Activated CD4-positive, alpha-beta T cell treated with anti-CD3 and anti-CD28 coated beads, Interleukin-2, amount 10 ng/mL, durations not matched to agents 7 days and 5 days (primary cell): ENCODE measurements at regions not wholly inside any gene's neighbourhood (a gene's known extent, or its start where the extent isn't known, plus 50 kb on each side); places are given as distances from the start of the nearest gene placed in this dataset.

ENCODE experiments used
- CTCF ChIA-PET: fragments of 350-600 bp; sonication (Branson Sonifier 250); formaldehyde crosslinking; loops from one replicate; lab custom pipeline; 2021; ENCODE audit warnings: antibody characterized with exemption; lab: Charles Lee
- POLR2A ChIA-PET: fragments of 350-600 bp; sonication (Branson Sonifier 250); formaldehyde crosslinking; loops from one replicate; lab custom pipeline; 2021; ENCODE audit warnings: antibody characterized with exemption; lab: Charles Lee
- DNase-seq: peaks from one replicate; pipeline ENCODE4 v3.0.0-alpha.2; 2020
- H3K27ac Mint-ChIP-seq: one replicate; pipeline ENCODE4 v1.8.0; 2021; ENCODE audit warnings: mild to moderate bottlenecking, moderate library complexity, mixed read lengths
- H3K27me3 Mint-ChIP-seq: one replicate; pipeline ENCODE4 v1.8.0; 2021; ENCODE audit warnings: mixed read lengths
- H3K36me3 Mint-ChIP-seq: one replicate; pipeline ENCODE4 v1.8.0; 2021; ENCODE audit warnings: low read depth, mixed read lengths
- H3K4me1 Mint-ChIP-seq: one replicate; pipeline ENCODE4 v1.8.0; 2021; ENCODE audit warnings: mixed read lengths
- H3K4me3 Mint-ChIP-seq: one replicate; pipeline ENCODE4 v1.8.0; 2021; ENCODE audit warnings: mild to moderate bottlenecking, moderate library complexity, mixed read lengths
- H3K9me3 Mint-ChIP-seq: one replicate; pipeline ENCODE4 v1.8.0; 2021; ENCODE audit warnings: mixed read lengths

DNA sequence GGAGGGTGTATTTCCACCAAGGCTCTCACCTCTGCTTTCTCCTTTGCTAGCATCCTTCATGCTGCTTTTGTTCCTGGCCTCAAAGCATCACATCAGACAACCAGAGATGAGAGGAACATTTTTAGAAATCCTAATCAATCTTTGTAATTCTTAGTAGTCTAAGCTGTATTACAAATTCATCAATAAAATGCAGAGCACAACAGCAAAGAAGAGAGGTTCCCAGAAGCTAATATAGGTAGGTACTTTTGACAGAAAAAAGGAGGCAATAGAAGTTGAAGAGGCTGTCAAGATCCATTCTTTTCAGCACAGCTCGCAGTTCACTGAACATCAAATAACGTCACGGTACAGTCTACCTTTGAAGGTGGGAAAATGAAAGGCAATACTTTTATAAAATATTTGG, 265.2 kb upstream of the SYT1 start:
- no peaks in the 10 kb centered on the region for H3K27me3 Mint-ChIP-seq
- no peak for DNase-seq
- ChIA-PET POLR2A (no interaction called here), CTCF (no interaction called here)
- H3K27ac Mint-ChIP-seq, result no peak overlapping the region
- peaks cover 7% of the 10 kb centered on the region for H3K9me3 Mint-ChIP-seq
- no peak overlapping the region for H3K4me3 Mint-ChIP-seq
- no peaks in the 10 kb centered on the region for H3K4me1 Mint-ChIP-seq
- no peaks in the 10 kb centered on the region for H3K36me3 Mint-ChIP-seq

DNA sequence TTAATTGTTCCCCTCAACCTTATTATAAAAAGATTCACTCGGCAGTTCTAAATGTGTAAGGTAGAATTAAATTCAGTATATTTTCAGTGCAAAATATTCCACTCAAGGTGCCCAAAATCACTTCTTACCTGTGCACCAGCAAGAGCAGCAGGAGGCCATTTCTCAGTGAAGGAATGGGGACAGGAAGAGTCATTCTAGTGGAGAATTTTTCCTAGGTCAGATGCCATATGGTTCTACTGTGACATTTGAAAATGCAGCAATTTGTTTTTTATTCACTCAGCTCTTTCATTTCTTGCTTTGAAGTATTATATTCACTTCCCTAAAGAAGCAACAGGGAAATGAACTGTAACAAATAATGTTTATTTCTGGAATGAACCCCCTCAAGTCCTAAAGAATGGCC, 264.0 kb upstream of the SYT1 start:
- CTCF ChIA-PET, result no interaction called here
- Mint-ChIP-seq H3K4me1 (no peaks in the 10 kb centered on the region), H3K27me3 (no peaks in the 10 kb centered on the region), H3K4me3 (no peak overlapping the region), H3K36me3 (no peaks in the 10 kb centered on the region), H3K27ac (no peak overlapping the region), H3K9me3 (peaks cover 7% of the 10 kb centered on the region)
- no peak for DNase-seq
- POLR2A ChIA-PET, result no interaction called here

DNA sequence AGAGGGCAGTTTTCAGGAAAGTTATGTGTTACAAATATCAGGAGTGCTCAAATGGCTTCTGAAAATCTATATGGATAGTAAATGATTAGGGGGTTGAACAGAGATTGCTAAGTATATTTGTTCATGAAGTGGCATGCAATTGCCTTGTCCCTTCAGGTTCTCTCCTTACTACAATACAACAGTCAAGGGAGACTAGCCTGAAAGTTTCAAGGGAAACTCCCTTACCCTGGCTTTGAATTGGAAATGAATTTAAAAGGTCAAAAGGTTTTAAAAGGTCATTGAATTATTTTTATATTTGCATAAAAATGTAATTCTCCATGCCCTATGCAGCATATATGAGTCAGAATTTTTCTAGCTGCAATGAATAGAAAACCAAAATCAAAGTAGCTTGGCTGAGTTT, 253.1 kb upstream of the SYT1 start:
- peaks cover 8% of the 10 kb centered on the region for H3K9me3 Mint-ChIP-seq
- H3K27ac Mint-ChIP-seq, result no peak overlapping the region
- H3K27me3 Mint-ChIP-seq, result no peaks in the 10 kb centered on the region
- POLR2A ChIA-PET, result no interaction called here
- H3K36me3 Mint-ChIP-seq, result no peaks in the 10 kb centered on the region
- H3K4me3 Mint-ChIP-seq, result no peak overlapping the region
- no peak for DNase-seq
- H3K4me1 Mint-ChIP-seq, result no peaks in the 10 kb centered on the region
- CTCF ChIA-PET, result no interaction called here

DNA sequence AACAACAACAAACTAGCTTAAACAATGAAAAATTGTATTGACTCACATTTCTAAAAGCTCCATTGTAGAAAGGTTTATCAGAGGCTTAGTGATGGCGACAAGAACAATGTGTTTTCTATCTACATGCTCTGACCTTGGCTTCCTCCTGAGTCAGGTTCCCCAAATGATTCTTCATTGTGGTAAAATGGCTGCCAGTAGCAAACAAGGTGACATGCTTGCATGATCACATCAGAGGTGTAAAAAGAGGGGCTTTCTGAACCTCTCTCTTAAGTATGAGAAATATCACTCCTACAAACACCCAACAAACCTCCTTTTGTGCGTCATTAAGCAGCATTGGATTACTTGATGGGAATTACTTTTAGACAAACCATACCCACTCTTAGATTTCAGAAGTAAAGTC, 252.4 kb upstream of the SYT1 start:
- ChIA-PET POLR2A (no interaction called here), CTCF (no interaction called here)
- H3K4me1 Mint-ChIP-seq, result no peaks in the 10 kb centered on the region
- H3K4me3 Mint-ChIP-seq, result no peak overlapping the region
- H3K27ac Mint-ChIP-seq, result no peak overlapping the region
- DNase-seq, result no peak
- peaks cover 10% of the 10 kb centered on the region for H3K9me3 Mint-ChIP-seq
- no peaks in the 10 kb centered on the region for H3K36me3 Mint-ChIP-seq
- H3K27me3 Mint-ChIP-seq, result no peaks in the 10 kb centered on the region

DNA sequence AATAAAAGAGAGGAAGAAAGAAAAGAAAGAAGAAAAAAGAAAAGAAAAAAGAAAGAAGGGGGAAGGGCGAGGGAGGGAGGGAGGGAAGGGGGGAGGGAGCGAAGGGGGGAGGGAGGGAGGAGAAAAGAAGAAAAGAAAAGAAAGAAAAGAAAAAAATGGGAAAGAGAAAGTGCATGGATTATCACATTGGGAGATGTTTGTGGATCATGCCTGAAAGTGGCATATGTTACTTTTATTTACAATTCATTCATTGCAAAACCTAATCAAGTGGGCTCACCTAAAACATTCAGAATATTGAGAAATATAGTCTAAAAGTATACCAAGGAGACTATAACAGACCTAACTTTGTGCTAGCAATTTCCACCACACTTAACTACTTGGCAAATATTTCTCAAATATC, 246.9 kb upstream of the SYT1 start:
- no peaks in the 10 kb centered on the region for H3K4me1 Mint-ChIP-seq
- POLR2A ChIA-PET, result no interaction called here

DNA sequence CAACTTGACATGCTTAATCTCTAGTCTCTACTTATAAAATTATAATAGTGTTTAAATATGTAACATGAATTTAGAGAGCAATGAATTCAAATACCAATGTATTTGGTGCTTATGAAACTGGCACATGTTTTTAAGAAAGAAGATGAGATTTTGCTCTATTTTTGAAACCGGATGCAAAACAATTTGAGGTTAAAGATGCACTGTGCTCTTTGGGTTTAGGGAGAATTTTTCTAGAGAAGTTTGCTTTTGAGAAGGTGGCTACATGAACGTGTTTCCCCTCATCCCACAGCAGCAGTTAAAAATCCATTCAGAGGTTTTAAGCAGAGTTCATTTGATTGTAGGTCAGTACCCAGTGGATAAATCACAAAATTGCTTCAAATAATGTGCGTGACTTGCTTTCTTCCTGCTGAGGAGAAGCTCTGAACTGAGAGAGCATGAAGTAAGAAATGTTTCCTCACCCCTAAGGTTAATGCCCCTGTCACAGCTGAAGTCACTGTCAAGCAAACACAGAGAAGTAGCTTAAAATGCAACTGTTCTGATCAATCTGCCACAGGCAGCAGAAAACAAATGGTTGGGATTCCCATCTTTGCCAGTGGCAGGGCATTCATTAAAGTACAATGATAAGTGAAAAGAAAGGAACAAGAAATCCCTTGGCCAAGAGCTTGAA, 241.9 kb upstream of the SYT1 start:
- Mint-ChIP-seq H3K36me3 (no peaks in the 10 kb centered on the region), H3K4me1 (no peaks in the 10 kb centered on the region), H3K9me3 (peaks cover 7% of the 10 kb centered on the region), H3K27ac (no peak overlapping the region), H3K27me3 (no peaks in the 10 kb centered on the region), H3K4me3 (no peak overlapping the region)
- DNase-seq, result no peak
- POLR2A ChIA-PET, result no interaction called here
- CTCF ChIA-PET, result no interaction called here

More for the DNA sequence above, 246.9 kb upstream of the SYT1 start:
- no peaks in the 10 kb centered on the region for H3K27me3 Mint-ChIP-seq
- CTCF ChIA-PET, result no interaction called here
- H3K27ac Mint-ChIP-seq, result no peak overlapping the region
- no peaks in the 10 kb centered on the region for H3K36me3 Mint-ChIP-seq
- peaks cover 9% of the 10 kb centered on the region for H3K9me3 Mint-ChIP-seq
- H3K4me3 Mint-ChIP-seq, result no peak overlapping the region
- DNase-seq, result no peak

DNA sequence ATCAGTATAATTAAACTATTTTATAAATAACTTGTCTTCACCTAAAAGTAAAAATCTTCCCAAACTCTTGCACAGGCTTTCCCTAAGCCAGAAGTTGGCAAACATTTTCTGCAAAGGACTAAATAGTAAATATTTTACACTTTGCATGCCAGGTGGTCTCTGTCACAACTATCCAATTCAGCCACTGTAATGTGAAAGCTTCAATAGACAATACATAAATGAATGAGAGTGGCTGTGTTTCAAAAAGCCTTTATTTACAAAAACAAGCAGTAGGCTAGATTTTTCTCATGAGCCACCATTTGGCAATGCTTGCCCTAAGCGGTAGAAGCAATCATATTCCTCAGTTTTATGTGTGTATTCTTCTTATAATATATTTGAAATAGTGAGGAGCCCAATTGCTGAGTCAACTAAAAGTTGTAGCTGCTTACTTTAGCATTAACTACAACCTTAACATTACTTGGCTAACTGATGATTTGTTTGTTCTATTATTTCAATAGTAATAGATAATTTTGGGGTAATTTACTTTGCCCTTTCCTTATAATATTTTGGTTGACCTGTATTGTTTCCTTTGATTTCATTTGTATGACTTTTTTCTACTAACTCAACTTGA, 236.0 kb upstream of the SYT1 start:
- ChIA-PET CTCF (no interaction called here), POLR2A (interaction anchor here (0.6 kb wide), 1 partner anchor 589 kb away, joined by 3 read pairs; no protein-coding TSS in a partner anchor)
- Mint-ChIP-seq H3K9me3 (no peaks in the 10 kb centered on the region), H3K27ac (no peak overlapping the region), H3K27me3 (no peaks in the 10 kb centered on the region), H3K4me3 (no peak overlapping the region), H3K4me1 (no peaks in the 10 kb centered on the region), H3K36me3 (no peaks in the 10 kb centered on the region)
- DNase-seq, result no peak

DNA sequence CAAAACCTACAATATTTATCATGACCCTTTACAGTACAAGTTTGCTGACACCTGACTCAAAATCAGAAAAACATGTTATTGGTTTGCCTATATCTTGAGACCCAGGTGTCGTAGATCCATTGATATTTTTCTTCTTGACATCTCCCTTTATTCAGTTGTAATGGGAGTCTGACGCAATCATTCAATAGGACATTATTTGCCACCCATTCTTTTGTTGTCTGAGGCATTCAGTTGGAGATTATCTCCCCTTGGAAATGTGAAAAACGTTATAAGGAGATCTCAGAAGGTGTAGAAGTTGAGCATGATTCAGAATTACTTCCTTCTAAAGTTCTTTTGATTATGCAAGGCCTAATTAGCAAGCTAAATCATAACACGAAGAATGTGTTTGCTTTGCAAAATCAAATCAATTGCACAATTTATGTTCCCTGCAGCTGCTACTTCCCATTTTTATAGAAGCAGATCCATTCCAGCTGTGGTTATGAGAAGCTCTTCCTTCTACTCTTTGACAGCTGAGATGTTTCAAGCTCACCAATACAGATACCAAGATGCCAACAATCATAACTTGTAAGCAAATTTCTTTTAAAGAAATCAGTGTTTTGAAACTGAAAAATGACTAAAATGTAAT, 228.2 kb upstream of the SYT1 start:
- H3K4me3 Mint-ChIP-seq, result no peak overlapping the region

DNA sequence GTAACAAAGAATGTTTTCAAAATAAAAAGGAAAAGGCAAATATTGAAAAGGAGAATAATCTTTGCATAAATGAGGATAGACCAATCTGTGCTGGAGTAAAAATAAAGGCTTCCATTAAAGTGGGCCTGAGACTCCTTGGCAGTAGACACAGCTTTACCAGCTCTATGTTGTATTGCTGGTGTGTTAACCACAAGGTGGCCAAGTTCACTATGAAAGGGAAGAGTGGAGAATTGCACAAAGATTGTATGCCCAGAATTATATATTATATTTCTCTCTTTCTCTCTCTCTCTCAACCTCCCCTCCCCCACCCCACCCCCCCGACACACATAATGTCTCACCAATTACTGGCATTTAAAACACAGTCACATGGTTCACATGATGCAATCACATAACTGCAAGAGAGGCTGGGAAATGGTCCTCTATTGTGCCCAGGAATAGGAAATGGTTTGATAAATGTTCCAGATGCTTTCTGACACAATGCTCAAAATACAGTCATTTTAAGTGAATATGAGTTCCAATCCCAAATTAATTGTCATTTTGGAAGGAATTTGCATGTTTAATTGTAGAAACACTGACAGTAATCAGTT, 222.6 kb upstream of the SYT1 start:
- POLR2A ChIA-PET, result no interaction called here

More for the DNA sequence above, 228.2 kb upstream of the SYT1 start:
- ChIA-PET POLR2A (no interaction called here), CTCF (no interaction called here)
- Mint-ChIP-seq H3K27me3 (no peaks in the 10 kb centered on the region), H3K4me1 (no peaks in the 10 kb centered on the region), H3K27ac (no peak overlapping the region), H3K36me3 (no peaks in the 10 kb centered on the region), H3K9me3 (no peaks in the 10 kb centered on the region)
- no peak for DNase-seq

DNA sequence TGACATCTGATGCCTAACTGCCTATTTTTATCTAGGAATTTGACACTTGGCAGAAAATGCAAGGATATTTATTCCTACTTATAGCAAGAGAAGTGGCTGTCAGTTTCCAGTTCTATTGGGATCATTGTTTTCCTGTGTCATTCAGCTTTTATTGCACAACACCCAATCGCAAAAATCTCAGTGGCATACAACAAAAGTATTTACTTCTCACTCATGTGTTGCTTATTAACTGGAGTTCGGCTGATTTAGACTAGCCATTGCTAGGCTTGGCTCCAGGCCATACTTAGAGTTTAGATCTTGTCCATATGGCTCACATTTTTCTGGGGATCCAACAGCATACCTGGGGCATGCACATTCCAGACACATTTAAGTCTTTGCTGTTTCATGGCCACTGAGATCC, 218.6 kb upstream of the SYT1 start:
- no peak for DNase-seq
- ChIA-PET POLR2A (no interaction called here), CTCF (no interaction called here)
- no peaks in the 10 kb centered on the region for H3K4me1 Mint-ChIP-seq
- H3K36me3 Mint-ChIP-seq, result no peaks in the 10 kb centered on the region
- H3K27me3 Mint-ChIP-seq, result no peaks in the 10 kb centered on the region
- H3K4me3 Mint-ChIP-seq, result no peak overlapping the region
- H3K9me3 Mint-ChIP-seq, result peaks cover 4% of the 10 kb centered on the region
- no peak overlapping the region for H3K27ac Mint-ChIP-seq

More for the DNA sequence above, 222.6 kb upstream of the SYT1 start:
- Mint-ChIP-seq H3K4me3 (no peak overlapping the region), H3K9me3 (no peaks in the 10 kb centered on the region), H3K27me3 (no peaks in the 10 kb centered on the region), H3K27ac (no peak overlapping the region), H3K4me1 (no peaks in the 10 kb centered on the region), H3K36me3 (no peaks in the 10 kb centered on the region)
- CTCF ChIA-PET, result no interaction called here
- no peak for DNase-seq

DNA sequence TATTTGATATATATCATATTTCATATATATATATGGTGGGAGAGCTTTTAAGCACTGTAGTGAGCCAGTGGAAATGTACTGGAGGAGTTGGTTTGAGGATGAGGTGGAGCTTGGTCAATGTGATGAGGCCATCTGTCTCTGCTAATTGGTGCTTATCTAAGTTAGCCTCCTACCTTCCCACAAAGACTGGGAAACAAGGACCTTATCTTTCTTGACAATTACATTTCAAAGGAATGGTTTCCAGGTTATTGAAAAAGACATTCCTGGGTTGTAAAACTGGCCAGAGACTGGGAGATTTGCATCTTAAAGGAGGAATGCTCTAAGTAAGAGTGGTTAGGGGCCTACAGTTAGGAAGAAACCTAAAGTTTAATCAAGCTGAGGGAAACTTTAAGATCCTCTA, 212.8 kb upstream of the SYT1 start:
- Mint-ChIP-seq H3K27me3 (no peaks in the 10 kb centered on the region), H3K4me1 (no peaks in the 10 kb centered on the region), H3K27ac (no peak overlapping the region), H3K4me3 (no peak overlapping the region), H3K36me3 (no peaks in the 10 kb centered on the region), H3K9me3 (peaks cover 4% of the 10 kb centered on the region)
- no peak for DNase-seq
- POLR2A ChIA-PET, result no interaction called here
- CTCF ChIA-PET, result no interaction called here

DNA sequence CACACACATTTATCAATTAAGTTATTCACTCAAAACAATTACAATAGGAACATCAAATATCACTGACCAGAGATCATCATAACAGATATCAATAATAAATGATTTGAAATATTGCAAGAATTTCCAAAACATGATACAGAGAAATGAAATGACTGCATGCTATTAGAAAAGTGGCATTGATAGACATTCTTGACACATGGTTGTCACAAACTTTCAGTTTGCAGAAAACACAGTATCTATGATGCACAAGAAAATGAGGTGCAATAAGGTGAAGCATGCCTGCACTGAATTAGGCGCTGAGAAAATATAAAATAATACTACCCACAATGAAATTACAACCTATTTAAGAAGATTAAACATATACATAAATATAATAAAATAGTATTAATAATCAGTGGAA, 198.0 kb upstream of the SYT1 start:
- no peak overlapping the region for H3K27ac Mint-ChIP-seq
- ChIA-PET CTCF (no interaction called here), POLR2A (no interaction called here)
- no peaks in the 10 kb centered on the region for H3K36me3 Mint-ChIP-seq
- H3K4me1 Mint-ChIP-seq, result no peaks in the 10 kb centered on the region
- no peak overlapping the region for H3K4me3 Mint-ChIP-seq
- no peaks in the 10 kb centered on the region for H3K27me3 Mint-ChIP-seq
- no peaks in the 10 kb centered on the region for H3K9me3 Mint-ChIP-seq
- no peak for DNase-seq

DNA sequence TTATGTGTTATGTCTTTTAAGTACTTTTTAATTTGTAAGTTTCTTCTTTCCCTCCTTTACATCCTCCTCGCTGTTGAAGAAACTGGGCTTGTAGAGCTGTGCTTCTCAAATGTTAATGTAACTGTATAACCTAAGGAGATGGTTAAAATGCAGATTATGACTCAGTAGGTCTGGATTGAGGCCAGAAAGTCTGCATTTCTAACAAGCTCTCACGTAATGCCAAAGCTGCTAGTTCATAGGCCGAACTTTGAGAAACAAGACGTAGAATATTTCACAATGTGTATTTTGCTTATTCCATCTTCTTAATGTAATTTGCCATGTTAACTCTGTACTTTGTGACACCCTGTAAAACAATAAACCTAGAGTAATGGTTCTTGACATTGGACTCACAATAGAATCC, 193.3 kb upstream of the SYT1 start:
- H3K4me1 Mint-ChIP-seq, result no peaks in the 10 kb centered on the region
- POLR2A ChIA-PET, result no interaction called here
- H3K36me3 Mint-ChIP-seq, result no peaks in the 10 kb centered on the region

More for the DNA sequence above, 193.3 kb upstream of the SYT1 start:
- Mint-ChIP-seq H3K4me3 (no peak overlapping the region), H3K9me3 (no peaks in the 10 kb centered on the region), H3K27me3 (no peaks in the 10 kb centered on the region), H3K27ac (no peak overlapping the region)
- no peak for DNase-seq
- CTCF ChIA-PET, result no interaction called here
